Smooth muscle cell (in vitro differentiated cells): ENCODE measurements at regions not wholly inside any gene's neighbourhood (a gene's known extent, or its start where the extent isn't known, plus 50 kb on each side); places are given as distances from the start of the nearest gene placed in this dataset.

Experiments used
- DNase-seq: peaks from one replicate; lab custom pipeline; 2025; ENCODE audit not compliant: unreplicated experiment; lab: John Stamatoyannopoulos, UW
- H2AFZ ChIP-seq: fragments of 200-600 bp; sonication (generic); 2 replicates; pipeline ENCODE4 v1.6.0; 2016; ENCODE audit warnings: antibody characterized with exemption, low read depth, mild to moderate bottlenecking
- H3F3A ChIP-seq: fragments of 200-600 bp; sonication (generic); 2 replicates; pipeline ENCODE4 v1.6.0; 2017; ENCODE audit warnings: antibody characterized with exemption, low read depth
- H3K27ac ChIP-seq: fragments of 200-600 bp; sonication (generic); 2 replicates; pipeline ENCODE4 v1.5.1; 2016; ENCODE audit warnings: low read depth, mild to moderate bottlenecking
- H3K27me3 ChIP-seq: fragments of 200-600 bp; sonication (generic); 2 replicates; pipeline ENCODE4 v1.6.1; 2016; ENCODE audit warnings: low read depth, mild to moderate bottlenecking
- H3K36me3 ChIP-seq: fragments of 200-600 bp; sonication (generic); 2 replicates; pipeline ENCODE4 v1.5.1; 2016; ENCODE audit warnings: low read depth
- H3K4me1 ChIP-seq: fragments of 200-600 bp; sonication (generic); 2 replicates; pipeline ENCODE4 v1.5.1; 2016; ENCODE audit warnings: low read depth
- H3K4me2 ChIP-seq: fragments of 200-600 bp; sonication (generic); 2 replicates; pipeline ENCODE4 v1.6.0; 2016; ENCODE audit warnings: mild to moderate bottlenecking
- H3K4me3 ChIP-seq: fragments of 200-600 bp; sonication (generic); 2 replicates; pipeline ENCODE4 v1.5.1; 2016; ENCODE audit warnings: mild to moderate bottlenecking
- H3K79me2 ChIP-seq: fragments of 200-600 bp; sonication (generic); 2 replicates; pipeline ENCODE4 v1.6.0; 2016; ENCODE audit warnings: low read depth, mild to moderate bottlenecking
- H3K9ac ChIP-seq: fragments of 200-600 bp; sonication (generic); 2 replicates; pipeline ENCODE4 v1.6.0; 2016; ENCODE audit warnings: low read depth
- H3K9me3 ChIP-seq: fragments of 200-600 bp; sonication (generic); replicated peaks from 2 replicates; pipeline ENCODE4 v1.5.1; 2016; ENCODE audit warnings: low read depth
- H4K20me1 ChIP-seq: fragments of 200-600 bp; sonication (generic); 2 replicates; pipeline ENCODE4 v1.6.0; 2016; ENCODE audit warnings: low read depth
- WGBS: methylation state at CpG from one replicate; pipeline ENCODE4 v1.1.7; 2016; ENCODE audit warnings: low lambda C conversion rate; 5-methylcytosine and 5-hydroxymethylcytosine counted together
- TF ChIP-seq, protein P1 (sequence below): fragments of 200-600 bp; sonication (generic); IDR thresholded peaks from 2 replicates; pipeline ENCODE4 v1.5.1; 2017; ENCODE audit warnings: borderline replicate concordance, mild to moderate bottlenecking, antibody characterized with exemption; ENCODE audit not compliant: insufficient read depth, poor library complexity, severe bottlenecking

GRCh38 chr6:122207061-122207460 is 192.4 kb upstream of the HSF2 start:
- Histone ChIP-seq H3K4me3 (no peak overlapping the region), H2AFZ (no peak overlapping the region), H3F3A (no peaks in the 10 kb centered on the region), H3K36me3 (no peaks in the 10 kb centered on the region), H3K79me2 (no peaks in the 10 kb centered on the region), H3K4me1 (no peaks in the 10 kb centered on the region), H4K20me1 (no peaks in the 10 kb centered on the region), H3K9ac (no peak overlapping the region), H3K4me2 (no peak overlapping the region), H3K9me3 (no peaks in the 10 kb centered on the region), H3K27me3 (no peaks in the 10 kb centered on the region), H3K27ac (no peak overlapping the region)
- TF ChIP-seq, protein P1, sequence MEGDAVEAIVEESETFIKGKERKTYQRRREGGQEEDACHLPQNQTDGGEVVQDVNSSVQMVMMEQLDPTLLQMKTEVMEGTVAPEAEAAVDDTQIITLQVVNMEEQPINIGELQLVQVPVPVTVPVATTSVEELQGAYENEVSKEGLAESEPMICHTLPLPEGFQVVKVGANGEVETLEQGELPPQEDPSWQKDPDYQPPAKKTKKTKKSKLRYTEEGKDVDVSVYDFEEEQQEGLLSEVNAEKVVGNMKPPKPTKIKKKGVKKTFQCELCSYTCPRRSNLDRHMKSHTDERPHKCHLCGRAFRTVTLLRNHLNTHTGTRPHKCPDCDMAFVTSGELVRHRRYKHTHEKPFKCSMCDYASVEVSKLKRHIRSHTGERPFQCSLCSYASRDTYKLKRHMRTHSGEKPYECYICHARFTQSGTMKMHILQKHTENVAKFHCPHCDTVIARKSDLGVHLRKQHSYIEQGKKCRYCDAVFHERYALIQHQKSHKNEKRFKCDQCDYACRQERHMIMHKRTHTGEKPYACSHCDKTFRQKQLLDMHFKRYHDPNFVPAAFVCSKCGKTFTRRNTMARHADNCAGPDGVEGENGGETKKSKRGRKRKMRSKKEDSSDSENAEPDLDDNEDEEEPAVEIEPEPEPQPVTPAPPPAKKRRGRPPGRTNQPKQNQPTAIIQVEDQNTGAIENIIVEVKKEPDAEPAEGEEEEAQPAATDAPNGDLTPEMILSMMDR, result no peak
- DNase-seq, result no peak
- 81% methylated on average over 2 of the region's 2 CpGs for WGBS

DNA sequence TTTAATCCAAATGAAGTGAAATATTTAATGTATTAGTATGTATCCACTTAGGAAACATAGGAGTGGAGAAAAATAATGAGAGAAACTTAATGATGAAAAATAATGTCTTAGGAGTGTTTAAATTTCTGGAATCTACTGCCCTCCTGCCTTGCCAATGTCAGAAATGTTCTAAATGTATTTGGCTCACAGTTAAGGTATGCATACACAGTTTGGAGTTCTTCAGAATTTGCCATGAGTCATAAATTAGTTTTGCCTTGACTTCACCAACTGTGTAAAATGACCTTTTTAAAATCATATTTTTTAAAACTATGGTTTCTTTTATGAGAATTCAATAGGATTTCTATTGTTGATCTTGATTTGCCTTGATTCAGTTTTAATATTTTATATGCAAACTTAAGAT is 191.7 kb upstream of the HSF2 start:
- no peak for DNase-seq
- Histone ChIP-seq H3K79me2 (no peaks in the 10 kb centered on the region), H3K4me2 (no peak overlapping the region), H2AFZ (no peak overlapping the region), H3K4me3 (no peak overlapping the region), H3K27me3 (no peaks in the 10 kb centered on the region), H3F3A (no peaks in the 10 kb centered on the region), H3K36me3 (no peaks in the 10 kb centered on the region), H4K20me1 (no peaks in the 10 kb centered on the region), H3K4me1 (no peaks in the 10 kb centered on the region), H3K27ac (no peak overlapping the region), H3K9me3 (no peaks in the 10 kb centered on the region), H3K9ac (no peak overlapping the region)
- TF ChIP-seq, protein P1, result no peak

DNA sequence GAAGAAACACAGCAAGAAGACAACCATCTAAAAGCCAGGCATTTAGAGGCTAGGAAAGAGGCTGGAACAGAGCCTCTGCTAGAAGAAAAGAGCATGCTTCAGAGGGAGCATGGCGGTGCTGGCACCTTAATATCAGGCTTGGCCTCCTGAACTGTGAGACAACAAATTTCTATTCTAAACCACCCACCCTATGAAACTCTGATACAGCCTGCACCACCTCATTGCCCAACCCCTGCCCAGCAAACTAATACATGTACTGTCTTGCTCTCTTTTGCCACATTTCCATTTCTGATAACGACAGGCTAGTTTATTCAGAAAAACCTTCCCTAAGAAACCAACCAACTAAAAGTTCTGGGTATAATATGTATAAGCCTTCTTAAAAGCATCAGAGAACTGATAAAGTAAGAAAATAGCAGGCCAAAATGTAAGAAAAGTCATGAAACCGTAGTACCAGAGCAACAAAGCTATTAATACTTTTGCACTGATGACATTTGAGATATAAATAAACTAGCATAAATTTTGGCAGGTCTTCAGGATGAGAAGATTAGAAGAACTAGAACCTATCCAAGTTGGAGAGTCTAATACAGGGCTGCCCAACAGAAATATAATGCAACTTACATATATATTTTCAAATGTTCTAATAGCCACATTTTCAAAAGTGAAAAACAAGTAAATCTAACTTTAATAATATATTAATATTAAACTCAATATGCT is 184.7 kb upstream of the HSF2 start:
- H3K27ac ChIP-seq, result no peak overlapping the region

More for the DNA sequence above, 184.7 kb upstream of the HSF2 start:
- 87% methylated on average over 3 of the region's 3 CpGs for WGBS
- H2AFZ ChIP-seq, result no peak overlapping the region
- no peaks in the 10 kb centered on the region for H3F3A ChIP-seq
- no peak overlapping the region for H3K9ac ChIP-seq
- H3K9me3 ChIP-seq, result no peaks in the 10 kb centered on the region
- H4K20me1 ChIP-seq, result no peaks in the 10 kb centered on the region
- no peaks in the 10 kb centered on the region for H3K4me1 ChIP-seq
- H3K36me3 ChIP-seq, result no peaks in the 10 kb centered on the region
- no peaks in the 10 kb centered on the region for H3K79me2 ChIP-seq
- no peak for DNase-seq
- H3K4me2 ChIP-seq, result no peak overlapping the region
- TF ChIP-seq, protein P1, result no peak
- no peaks in the 10 kb centered on the region for H3K27me3 ChIP-seq
- no peak overlapping the region for H3K4me3 ChIP-seq
